Glutamatergic neuron (in vitro differentiated cells): ENCODE measurements at regions not wholly inside any gene's neighbourhood (a gene's known extent, or its start where the extent isn't known, plus 50 kb on each side); places are given as distances from the start of the nearest gene placed in this dataset.
"Not testable (repeated sequence)": the region's sequence is repeated elsewhere in the genome, so short reads cannot be mapped to it uniquely, and the experiment has no call there.

Experiments
- DNase-seq: peaks from one replicate; pipeline ENCODE4 v3.0.0; 2022
- H3K27ac Mint-ChIP-seq: one replicate; pipeline ENCODE4 v1.8.0; 2020; ENCODE audit warnings: mild to moderate bottlenecking, mixed read lengths, inconsistent platforms; ENCODE audit not compliant: unreplicated experiment
- H3K27me3 Mint-ChIP-seq: one replicate; pipeline ENCODE4 v1.8.0; 2020; ENCODE audit warnings: mild to moderate bottlenecking, moderate library complexity, mixed read lengths, inconsistent platforms; ENCODE audit not compliant: unreplicated experiment
- H3K36me3 Mint-ChIP-seq: one replicate; pipeline ENCODE4 v1.8.0; 2020; ENCODE audit warnings: mild to moderate bottlenecking, mixed read lengths, inconsistent platforms; ENCODE audit not compliant: unreplicated experiment
- H3K4me1 Mint-ChIP-seq: one replicate; pipeline ENCODE4 v1.8.0; 2020; ENCODE audit warnings: mild to moderate bottlenecking, low read depth, mixed read lengths, inconsistent platforms; ENCODE audit not compliant: unreplicated experiment
- H3K4me3 Mint-ChIP-seq: one replicate; pipeline ENCODE4 v1.8.0; 2020; ENCODE audit warnings: mild to moderate bottlenecking, mixed read lengths, inconsistent platforms; ENCODE audit not compliant: unreplicated experiment
- H3K9me3 Mint-ChIP-seq: one replicate; pipeline ENCODE4 v1.8.0; 2020; ENCODE audit warnings: mild to moderate bottlenecking, moderate library complexity, mixed read lengths, inconsistent platforms; ENCODE audit not compliant: unreplicated experiment
- TF ChIP-seq, protein P1 (sequence below): fragments of 200-600 bp; sonication (generic); IDR thresholded peaks from one replicate; pipeline ENCODE4 v1.5.0; 2021; ENCODE audit not compliant: partially characterized antibody, unreplicated experiment

DNA sequence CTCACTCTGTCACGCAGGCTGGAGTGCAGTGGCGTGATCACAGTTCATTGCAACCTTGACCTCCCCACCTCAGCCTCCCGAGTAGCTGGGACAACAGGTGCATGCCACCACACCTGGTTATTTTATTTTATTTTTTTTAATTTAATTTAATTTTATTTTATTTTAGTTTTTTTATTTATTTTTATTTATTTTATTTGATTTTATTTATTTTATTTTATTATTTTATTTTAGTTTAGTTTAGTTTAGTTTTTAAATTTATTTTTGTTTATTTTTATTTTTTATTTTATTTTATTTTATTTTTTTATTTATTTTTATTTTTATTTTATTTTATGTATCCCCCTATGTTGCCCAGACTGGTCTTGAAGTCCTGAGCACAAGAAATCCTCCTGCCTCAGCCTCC lies 202.3 kb upstream of the SLCO3A1 start:
- Mint-ChIP-seq H3K27me3 (no peaks in the 10 kb centered on the region), H3K36me3 (no peaks in the 10 kb centered on the region), H3K4me1 (no peaks in the 10 kb centered on the region), H3K4me3 (no peak overlapping the region), H3K9me3 (no peaks in the 10 kb centered on the region), H3K27ac (no peak overlapping the region)
- DNase-seq: no peak
- TF ChIP-seq, protein P1, sequence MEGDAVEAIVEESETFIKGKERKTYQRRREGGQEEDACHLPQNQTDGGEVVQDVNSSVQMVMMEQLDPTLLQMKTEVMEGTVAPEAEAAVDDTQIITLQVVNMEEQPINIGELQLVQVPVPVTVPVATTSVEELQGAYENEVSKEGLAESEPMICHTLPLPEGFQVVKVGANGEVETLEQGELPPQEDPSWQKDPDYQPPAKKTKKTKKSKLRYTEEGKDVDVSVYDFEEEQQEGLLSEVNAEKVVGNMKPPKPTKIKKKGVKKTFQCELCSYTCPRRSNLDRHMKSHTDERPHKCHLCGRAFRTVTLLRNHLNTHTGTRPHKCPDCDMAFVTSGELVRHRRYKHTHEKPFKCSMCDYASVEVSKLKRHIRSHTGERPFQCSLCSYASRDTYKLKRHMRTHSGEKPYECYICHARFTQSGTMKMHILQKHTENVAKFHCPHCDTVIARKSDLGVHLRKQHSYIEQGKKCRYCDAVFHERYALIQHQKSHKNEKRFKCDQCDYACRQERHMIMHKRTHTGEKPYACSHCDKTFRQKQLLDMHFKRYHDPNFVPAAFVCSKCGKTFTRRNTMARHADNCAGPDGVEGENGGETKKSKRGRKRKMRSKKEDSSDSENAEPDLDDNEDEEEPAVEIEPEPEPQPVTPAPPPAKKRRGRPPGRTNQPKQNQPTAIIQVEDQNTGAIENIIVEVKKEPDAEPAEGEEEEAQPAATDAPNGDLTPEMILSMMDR: no peak

DNA sequence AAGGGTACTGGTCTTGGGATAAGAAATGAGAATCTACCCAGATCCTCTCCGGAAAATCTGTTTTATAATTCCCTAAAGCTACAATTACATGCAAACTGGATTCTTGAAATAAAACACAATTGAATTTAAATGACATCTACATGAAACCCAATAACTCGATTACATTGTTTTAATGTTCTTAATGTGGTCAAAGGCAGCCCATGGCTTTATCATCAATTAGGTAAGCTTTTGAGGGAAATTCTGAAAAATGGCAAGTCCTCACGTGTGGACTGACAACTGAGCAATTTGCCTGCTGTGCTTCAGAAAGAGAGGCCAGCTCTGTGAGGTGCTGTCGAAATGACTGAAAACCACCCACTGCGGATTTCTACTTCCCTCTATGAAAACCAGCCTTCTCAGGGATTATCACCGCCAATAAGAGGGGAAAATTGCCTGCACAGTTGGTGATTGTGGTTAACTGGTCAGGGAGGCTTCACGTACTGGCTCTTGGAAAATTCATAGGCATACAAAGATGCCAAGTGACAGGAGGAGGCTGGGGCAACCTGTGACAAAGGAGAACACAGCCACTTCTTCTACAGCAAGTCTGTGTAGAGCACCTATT lies 200.8 kb upstream of the SLCO3A1 start:
- H3K36me3 Mint-ChIP-seq: no peaks in the 10 kb centered on the region
- H3K27me3 Mint-ChIP-seq: no peaks in the 10 kb centered on the region
- TF ChIP-seq, protein P1: no peak
- no peak overlapping the region for H3K4me3 Mint-ChIP-seq
- H3K9me3 Mint-ChIP-seq: no peaks in the 10 kb centered on the region
- no peaks in the 10 kb centered on the region for H3K4me1 Mint-ChIP-seq
- H3K27ac Mint-ChIP-seq: no peak overlapping the region
- DNase-seq: no peak

DNA sequence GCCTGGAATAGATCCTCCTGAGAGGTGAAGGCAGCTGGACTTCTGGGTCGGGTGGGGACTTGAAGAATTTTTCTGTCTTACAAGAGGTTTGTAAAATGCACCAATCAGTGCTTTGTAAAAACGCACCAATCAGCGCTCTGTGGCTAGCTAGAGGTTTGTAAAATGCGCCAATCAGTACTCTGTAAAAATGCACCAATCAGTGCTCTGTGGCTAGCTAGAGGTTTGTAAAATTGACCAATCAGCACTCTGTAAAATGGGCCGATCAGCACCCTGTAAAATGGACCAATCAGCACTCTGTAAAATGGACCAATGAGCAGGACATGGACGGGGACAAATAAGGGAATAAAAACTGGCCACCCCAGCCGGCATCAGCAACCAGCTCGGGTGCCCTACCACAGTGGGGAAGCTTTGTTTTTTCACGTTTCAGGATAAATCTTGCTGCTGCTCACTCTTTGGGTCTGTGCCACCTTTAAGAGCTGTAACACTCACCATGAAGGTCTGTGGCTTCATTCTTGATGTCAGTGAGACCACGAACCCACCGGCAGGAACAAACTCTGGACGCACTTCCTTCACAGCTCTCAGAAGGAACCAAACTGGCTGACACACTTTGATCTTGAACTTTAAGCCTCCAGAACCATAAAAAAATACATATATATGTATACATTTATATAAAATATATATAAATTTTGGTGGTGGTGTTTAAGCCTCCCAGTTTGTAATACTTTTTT lies 197.8 kb upstream of the SLCO3A1 start:
- H3K9me3 Mint-ChIP-seq, H3K4me3 Mint-ChIP-seq, H3K27ac Mint-ChIP-seq, H3K36me3 Mint-ChIP-seq, H3K4me1 Mint-ChIP-seq, DNase-seq, H3K27me3 Mint-ChIP-seq: not testable (repeated sequence)

DNA sequence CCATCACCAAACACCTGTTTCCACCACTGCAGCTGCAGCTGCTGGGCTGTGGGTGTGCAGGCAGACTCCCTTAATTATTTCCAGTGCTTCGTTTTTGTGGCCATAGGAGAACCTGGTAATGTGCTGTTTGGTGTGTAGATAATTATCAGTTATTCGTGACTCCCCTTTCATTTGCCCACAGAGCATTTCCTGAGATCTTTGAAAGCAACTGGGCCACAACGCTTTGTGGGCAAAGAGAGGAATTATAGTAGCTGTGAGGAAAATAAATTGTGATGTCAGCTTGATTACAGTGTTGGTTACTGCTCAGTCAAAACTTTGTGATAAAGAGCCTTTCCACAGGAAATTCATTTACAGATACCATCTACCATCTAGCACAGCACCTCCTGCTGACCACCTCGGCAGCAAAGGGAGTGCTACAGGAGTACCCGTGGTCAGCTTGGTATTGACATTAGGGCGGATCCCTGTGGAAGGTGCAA lies 193.3 kb upstream of the SLCO3A1 start:
- TF ChIP-seq, protein P1: no peak
- H3K36me3 Mint-ChIP-seq: no peaks in the 10 kb centered on the region
- no peak for DNase-seq
- H3K4me1 Mint-ChIP-seq: no peaks in the 10 kb centered on the region
- no peak overlapping the region for H3K4me3 Mint-ChIP-seq
- H3K9me3 Mint-ChIP-seq: no peaks in the 10 kb centered on the region
- no peak overlapping the region for H3K27ac Mint-ChIP-seq
- no peaks in the 10 kb centered on the region for H3K27me3 Mint-ChIP-seq

DNA sequence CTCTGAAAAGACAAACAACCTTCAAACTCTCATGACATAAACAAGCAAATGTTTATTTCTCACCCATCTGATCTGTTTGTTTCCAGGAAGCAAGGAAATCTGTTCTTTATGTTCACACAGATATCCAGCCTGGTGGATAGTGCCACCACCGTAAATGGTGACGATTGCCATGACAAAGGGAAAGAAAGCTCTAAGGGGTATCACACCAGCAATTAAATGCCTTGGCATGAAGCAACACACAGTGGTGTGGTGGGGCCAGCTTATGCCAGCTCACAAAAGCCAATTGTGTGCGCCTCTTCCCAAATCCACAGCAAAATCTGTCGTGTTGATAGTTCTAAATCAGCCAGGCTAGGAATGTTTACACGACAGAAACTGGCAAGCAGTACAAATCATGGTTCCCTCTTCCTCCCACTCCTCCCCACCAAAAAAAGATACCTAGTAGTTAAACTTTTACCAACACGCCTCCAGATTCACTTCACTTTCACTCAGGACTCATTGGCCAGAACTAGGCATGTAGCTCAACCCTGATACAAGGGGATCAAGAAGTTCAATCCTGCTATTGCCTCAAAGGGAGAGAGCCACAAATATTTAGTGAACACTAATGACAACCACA lies 189.2 kb upstream of the SLCO3A1 start:
- no peaks in the 10 kb centered on the region for H3K27me3 Mint-ChIP-seq
- H3K4me3 Mint-ChIP-seq: no peak overlapping the region
- no peak for DNase-seq
- H3K27ac Mint-ChIP-seq: no peak overlapping the region
- no peaks in the 10 kb centered on the region for H3K9me3 Mint-ChIP-seq
- TF ChIP-seq, protein P1: no peak
- H3K4me1 Mint-ChIP-seq: no peaks in the 10 kb centered on the region
- H3K36me3 Mint-ChIP-seq: no peaks in the 10 kb centered on the region
